Stimulated activated effector memory CD8-positive, alpha-beta T cell treated with anti-CD3 and anti-CD28 coated beads, Interleukin-12 subunit alpha, Interleukin-12 subunit beta, amount 100 ng/mL, for 72 hours (primary cell): ENCODE measurements at regions not wholly inside any gene's neighbourhood (a gene's known extent, or its start where the extent isn't known, plus 50 kb on each side); places are given as distances from the start of the nearest gene placed in this dataset.

Experiments used
- ATAC-seq: fragments of 150-1000 bp; cut with Tn5 transposase; 2 replicates; pipeline ENCODE4 v1.10.0; 2021
- DNase-seq, 2 donors: peaks; one replicate each; pipeline ENCODE4 v3.0.0; 2021 to 2022; ENCODE audit warnings: low spot score in 2 of 2
- H3K27ac Mint-ChIP-seq: one replicate; pipeline ENCODE4 v1.8.0; 2022; ENCODE audit warnings: mild to moderate bottlenecking, mixed read lengths
- H3K36me3 Mint-ChIP-seq: one replicate; pipeline ENCODE4 v1.8.0; 2022; ENCODE audit warnings: mild to moderate bottlenecking, mixed read lengths
- H3K4me1 Mint-ChIP-seq: one replicate; pipeline ENCODE4 v1.8.0; 2022; ENCODE audit warnings: mixed read lengths
- H3K4me3 Mint-ChIP-seq: one replicate; pipeline ENCODE4 v1.8.0; 2022; ENCODE audit warnings: mild to moderate bottlenecking, mixed read lengths
- H3K9me3 Mint-ChIP-seq: one replicate; pipeline ENCODE4 v1.8.0; 2022; ENCODE audit warnings: mixed read lengths

DNA sequence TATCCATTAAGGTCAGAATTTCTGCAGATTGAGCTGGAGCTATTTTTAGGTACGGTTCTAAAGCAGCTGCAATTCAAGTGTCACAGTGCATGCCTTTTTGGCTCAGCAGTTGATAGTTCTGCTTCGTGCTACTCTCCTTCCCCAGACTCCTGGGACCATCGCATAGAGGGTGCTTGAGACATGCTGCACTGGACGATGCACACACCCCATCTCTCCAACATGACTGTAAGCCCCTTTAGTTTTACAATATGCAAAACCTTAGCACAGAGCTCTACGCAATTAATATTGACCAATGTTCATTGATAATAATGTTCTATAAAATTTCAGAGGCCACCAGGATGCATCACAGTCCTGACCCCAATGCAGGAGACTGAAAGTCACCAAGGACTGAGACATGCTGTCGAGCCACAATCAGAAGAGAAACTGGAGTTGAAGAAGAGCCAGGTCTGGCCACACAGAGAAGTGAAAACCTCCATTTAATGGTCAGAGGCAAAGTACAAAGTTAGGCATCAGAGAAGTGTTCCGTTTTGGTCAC is 120.9 kb upstream of the ZC3H12C start:
- ATAC-seq (no peak), DNase-seq (no peak)
- no peak overlapping the region for H3K4me3 Mint-ChIP-seq
- no peak overlapping the region for H3K27ac Mint-ChIP-seq
- H3K36me3 Mint-ChIP-seq: no peaks in the 10 kb centered on the region
- no peaks in the 10 kb centered on the region for H3K9me3 Mint-ChIP-seq
- no peaks in the 10 kb centered on the region for H3K4me1 Mint-ChIP-seq

DNA sequence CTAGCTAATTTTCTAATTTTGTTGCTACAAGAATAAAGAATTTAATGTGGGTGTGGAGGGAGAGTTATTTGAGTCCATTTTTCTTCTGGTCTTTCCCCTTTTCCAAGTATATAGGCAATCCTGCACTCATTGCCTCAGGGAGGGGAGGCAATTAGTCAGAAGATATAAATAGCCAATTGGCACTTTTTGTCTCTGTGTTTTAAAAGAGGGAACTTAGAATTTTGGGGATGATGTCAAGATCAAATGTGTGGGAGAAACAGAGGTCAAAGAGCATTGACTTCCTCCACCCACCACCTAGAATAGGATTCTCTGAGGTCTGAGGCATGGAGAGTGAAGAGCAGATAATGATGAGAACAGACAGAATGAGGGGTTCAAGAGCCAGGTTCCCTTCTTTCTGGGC is 120.3 kb upstream of the ZC3H12C start:
- no peaks in the 10 kb centered on the region for H3K9me3 Mint-ChIP-seq
- no peak for ATAC-seq

DNA sequence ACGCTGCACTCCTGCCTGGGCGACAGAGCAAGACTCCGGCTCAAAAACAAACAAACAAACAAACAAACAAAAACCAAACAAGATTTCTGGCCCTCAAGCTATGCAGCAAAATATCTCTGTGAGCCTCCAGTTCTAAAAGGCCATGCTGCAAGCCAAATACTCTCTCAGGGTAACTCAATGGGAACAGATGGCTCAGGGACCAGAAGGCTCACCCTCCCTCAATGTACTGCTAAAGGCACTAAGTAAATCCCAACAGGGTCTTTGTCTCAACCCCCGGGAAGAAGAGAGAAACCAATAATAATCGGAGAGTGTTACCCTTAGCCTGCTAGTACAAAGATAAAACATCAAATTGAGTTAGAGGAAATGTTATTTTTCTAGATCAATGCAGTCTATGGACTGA is 119.7 kb upstream of the ZC3H12C start:
- Mint-ChIP-seq H3K36me3 (no peaks in the 10 kb centered on the region), H3K27ac (no peak overlapping the region), H3K4me3 (no peak overlapping the region), H3K9me3 (no peaks in the 10 kb centered on the region), H3K4me1 (no peaks in the 10 kb centered on the region)
- no peak for ATAC-seq
- DNase-seq: no peak

More for the DNA sequence above, 120.3 kb upstream of the ZC3H12C start:
- Mint-ChIP-seq H3K4me1 (no peaks in the 10 kb centered on the region), H3K36me3 (no peaks in the 10 kb centered on the region), H3K4me3 (no peak overlapping the region), H3K27ac (no peak overlapping the region)
- no peak for DNase-seq

DNA sequence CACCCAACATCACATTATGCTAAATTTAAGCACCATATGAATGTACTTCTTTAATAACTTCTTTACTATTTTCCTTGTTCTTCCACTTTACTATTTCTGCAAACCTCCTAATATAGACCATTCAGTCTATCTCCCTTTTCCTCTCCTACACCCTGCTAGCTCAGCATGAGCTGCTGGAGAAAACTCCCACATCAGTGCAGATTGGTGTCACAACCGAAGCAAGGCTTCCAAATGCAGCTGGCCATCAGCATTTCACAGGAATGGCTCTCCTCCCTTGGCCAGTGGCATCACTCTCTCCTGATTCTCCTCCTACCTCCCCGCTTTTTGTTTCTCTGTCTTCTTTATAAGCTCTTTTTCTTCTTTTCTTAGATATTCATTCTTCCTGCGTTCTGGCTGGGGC is 118.7 kb upstream of the ZC3H12C start:
- Mint-ChIP-seq H3K9me3 (no peaks in the 10 kb centered on the region), H3K4me1 (no peaks in the 10 kb centered on the region), H3K4me3 (no peak overlapping the region), H3K27ac (no peak overlapping the region), H3K36me3 (no peaks in the 10 kb centered on the region)
- DNase-seq (no peak), ATAC-seq (no peak)

DNA sequence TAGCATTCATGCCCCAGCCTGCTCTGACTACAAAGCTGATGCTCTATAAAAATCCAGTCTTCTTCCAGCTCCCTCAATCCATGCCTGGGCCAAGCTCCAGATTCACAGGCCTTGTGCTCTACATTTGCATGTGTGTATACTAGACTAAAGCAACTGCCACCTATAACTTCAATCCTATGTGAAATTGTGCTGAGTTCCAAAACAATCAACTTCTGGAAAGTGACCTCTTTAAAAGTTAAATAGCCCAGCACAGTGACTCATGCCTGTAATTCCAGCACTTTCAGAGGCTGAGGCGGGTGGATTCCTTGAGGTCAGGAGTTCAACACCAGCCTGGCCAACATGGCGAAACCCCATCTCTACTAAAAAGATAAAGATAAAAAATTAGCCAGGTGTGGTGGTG is 114.3 kb upstream of the ZC3H12C start:
- DNase-seq (no peak), ATAC-seq (no peak)
- H3K36me3 Mint-ChIP-seq: no peaks in the 10 kb centered on the region

DNA sequence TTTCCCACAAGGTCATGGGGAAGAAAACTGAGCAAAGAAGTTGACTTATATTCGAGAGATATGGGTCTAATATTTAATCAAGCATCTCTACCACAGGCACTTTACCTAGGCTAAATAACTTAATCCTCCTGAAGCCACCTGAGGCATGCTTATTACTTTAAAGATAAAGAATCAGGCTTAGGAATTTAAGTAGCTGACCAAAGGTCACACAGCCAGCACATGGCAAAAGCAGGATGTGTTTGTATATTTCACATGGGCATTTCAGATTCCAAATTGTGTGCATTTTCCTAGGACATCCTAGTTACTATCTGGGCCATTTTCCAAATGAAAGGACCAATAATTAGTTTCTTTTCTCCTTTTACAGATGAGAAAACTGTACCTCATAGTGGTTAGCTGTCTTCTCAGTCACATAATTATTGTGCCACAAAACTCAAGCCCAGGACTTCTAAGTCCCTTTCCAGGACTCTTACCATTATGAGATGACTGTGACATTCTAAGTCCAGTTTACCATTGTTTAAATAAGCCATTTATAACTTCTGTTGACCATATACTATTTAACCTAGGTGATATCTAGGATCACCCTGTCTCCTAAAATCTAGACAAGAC is 112.1 kb upstream of the ZC3H12C start:
- H3K4me1 Mint-ChIP-seq: no peaks in the 10 kb centered on the region
- H3K9me3 Mint-ChIP-seq: no peaks in the 10 kb centered on the region
- no peaks in the 10 kb centered on the region for H3K36me3 Mint-ChIP-seq
- ATAC-seq: no peak
- H3K27ac Mint-ChIP-seq: no peak overlapping the region
- no peak overlapping the region for H3K4me3 Mint-ChIP-seq
- DNase-seq: no peak

More for the DNA sequence above, 114.3 kb upstream of the ZC3H12C start:
- no peaks in the 10 kb centered on the region for H3K4me1 Mint-ChIP-seq
- H3K4me3 Mint-ChIP-seq: no peak overlapping the region
- no peaks in the 10 kb centered on the region for H3K9me3 Mint-ChIP-seq
- no peak overlapping the region for H3K27ac Mint-ChIP-seq

DNA sequence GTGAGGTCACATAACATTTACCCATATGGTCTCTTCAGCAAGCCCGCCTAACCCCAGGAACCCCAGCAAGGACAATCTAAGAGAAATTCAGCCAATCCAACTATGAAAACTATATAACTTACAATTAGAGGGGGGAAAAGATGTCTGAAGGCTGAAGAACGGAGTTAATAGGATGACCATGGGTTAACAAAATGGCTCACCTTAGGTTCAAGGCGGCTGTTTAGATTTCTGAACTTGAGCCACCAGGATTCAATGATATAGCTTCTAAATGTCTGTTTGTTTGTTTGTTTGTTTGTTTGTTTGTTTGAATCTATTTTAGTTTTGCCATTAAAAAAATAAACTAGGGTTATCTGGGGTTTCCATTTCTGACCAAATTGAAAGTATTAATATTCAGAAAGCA is 109.8 kb upstream of the ZC3H12C start:
- H3K4me1 Mint-ChIP-seq: no peaks in the 10 kb centered on the region
- H3K27ac Mint-ChIP-seq: no peak overlapping the region
- no peaks in the 10 kb centered on the region for H3K36me3 Mint-ChIP-seq
- DNase-seq: no peak
- H3K4me3 Mint-ChIP-seq: no peak overlapping the region
- no peak for ATAC-seq
- no peaks in the 10 kb centered on the region for H3K9me3 Mint-ChIP-seq

DNA sequence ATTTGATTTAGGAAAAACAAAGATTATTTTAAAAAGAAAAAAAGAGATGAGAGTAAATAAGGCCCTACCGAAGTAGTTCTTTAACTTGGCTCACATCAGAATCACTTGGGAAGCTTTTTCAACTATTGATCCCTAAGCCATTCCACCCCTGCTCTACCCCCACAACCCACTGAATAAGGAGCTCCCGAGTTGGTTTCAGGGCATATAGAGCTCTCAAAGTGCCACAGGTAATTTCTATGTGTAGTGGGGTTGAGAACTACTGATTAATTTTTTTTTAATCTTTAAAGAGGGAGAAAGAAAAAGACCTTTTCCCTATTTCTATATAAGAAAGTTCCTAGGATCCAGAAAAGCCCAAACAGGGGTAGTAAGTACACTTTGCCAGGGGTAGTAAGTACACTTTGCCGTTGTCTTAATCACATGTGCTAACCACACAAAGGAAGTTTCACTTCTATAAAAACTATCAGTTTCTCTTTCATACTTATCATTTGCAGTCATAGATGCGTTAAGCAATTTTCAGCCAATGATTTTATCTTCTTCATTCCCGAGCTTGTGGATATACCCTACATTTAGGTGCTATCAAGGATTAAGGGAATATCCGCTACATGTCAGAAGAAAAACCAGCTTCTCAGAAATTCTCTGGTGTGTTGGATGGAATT is 108.4 kb upstream of the ZC3H12C start:
- peak; percentile 71 for ATAC-seq
- Mint-ChIP-seq H3K4me3 (no peak overlapping the region), H3K9me3 (no peaks in the 10 kb centered on the region), H3K36me3 (no peaks in the 10 kb centered on the region), H3K4me1 (no peaks in the 10 kb centered on the region), H3K27ac (no peak overlapping the region)
- DNase-seq: no peak

DNA sequence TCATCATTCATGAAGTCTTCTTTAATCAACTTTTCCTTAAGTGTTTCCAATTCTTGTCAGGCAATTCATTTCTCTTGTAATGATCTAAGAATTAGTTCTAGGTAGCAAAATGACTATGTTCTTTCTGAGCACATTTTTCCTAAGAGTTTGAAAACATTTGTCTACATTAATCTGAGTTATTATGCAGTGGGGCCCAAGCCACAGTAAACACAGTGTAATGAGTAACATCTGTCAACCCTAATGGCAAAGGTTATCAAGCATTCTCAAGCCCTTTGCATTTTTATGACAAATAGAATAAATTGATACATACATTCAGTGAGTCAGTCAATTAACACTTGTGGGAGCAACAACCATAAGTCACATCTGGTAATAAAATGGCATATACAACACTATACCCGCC is 106.7 kb upstream of the ZC3H12C start:
- ATAC-seq (peak; percentile 68), DNase-seq (no peak)
- Mint-ChIP-seq H3K4me3 (no peak overlapping the region), H3K36me3 (no peaks in the 10 kb centered on the region), H3K9me3 (no peaks in the 10 kb centered on the region), H3K27ac (no peak overlapping the region), H3K4me1 (no peaks in the 10 kb centered on the region)

DNA sequence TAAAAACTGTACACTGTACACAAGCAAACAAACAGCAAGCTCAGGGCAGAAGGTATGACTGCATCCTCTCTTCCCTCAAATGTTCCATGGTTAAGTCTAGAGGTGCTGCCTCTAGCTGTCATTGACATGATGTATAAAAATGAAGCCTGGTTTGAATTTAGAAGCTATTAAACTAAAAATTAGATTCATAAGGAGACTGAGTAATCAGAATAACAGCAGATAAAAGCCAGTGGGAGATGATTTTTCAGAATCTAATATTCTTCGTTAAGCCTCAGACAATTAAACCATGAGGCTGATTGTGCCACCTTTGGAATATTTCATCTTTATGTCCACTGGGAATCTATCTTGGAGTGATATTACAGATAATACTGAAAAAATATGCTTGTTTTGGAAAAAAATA is 101.4 kb upstream of the ZC3H12C start:
- ATAC-seq: no peak
- H3K27ac Mint-ChIP-seq: no peak overlapping the region

DNA sequence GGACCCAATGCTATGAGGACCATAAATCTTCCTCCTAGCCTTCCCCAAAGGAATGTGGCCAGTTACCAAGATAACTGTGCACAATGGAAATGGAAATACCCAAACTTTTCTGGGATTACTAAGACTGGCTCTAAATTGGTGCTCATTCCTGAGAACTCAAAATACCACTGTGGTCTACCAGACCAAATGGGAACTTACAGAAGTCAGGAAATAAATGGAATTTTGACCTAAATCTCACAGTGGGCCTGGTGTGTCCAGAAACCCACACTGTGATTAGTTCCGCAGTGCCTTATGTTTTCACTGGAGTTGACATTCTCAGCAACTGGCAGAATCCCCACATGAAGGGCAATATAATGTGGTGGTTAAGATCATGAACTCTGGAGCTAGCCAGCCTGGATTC is 99.4 kb upstream of the ZC3H12C start:
- H3K36me3 Mint-ChIP-seq: no peaks in the 10 kb centered on the region
- ATAC-seq (no peak), DNase-seq (no peak)
- no peaks in the 10 kb centered on the region for H3K9me3 Mint-ChIP-seq
- H3K27ac Mint-ChIP-seq: no peak overlapping the region
- no peaks in the 10 kb centered on the region for H3K4me1 Mint-ChIP-seq
- no peak overlapping the region for H3K4me3 Mint-ChIP-seq

More for the DNA sequence above, 101.4 kb upstream of the ZC3H12C start:
- Mint-ChIP-seq H3K9me3 (no peaks in the 10 kb centered on the region), H3K4me3 (no peak overlapping the region), H3K4me1 (no peaks in the 10 kb centered on the region), H3K36me3 (no peaks in the 10 kb centered on the region)
- DNase-seq: no peak

DNA sequence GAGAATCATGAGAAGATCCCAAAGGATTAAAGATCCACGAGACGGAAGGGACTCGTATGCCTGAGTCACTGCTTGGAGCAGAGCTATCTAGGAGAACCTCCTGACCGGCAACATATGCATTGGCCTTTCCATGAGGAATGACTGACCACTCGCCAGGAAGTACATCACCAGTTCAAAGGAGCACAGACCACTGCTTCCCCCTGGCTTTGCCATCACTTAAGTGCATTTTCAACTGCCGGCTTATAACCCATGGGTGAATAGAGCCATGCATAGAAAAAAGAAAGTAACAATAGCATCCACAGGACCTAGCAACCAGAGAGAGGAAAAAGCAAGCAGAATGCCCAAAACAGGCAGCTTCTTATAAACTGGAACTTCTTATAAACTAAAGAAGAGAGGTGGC is 98.3 kb upstream of the ZC3H12C start:
- no peak for DNase-seq
- H3K4me1 Mint-ChIP-seq: no peaks in the 10 kb centered on the region
- H3K9me3 Mint-ChIP-seq: no peaks in the 10 kb centered on the region
- H3K4me3 Mint-ChIP-seq: no peak overlapping the region
- no peak for ATAC-seq
- no peaks in the 10 kb centered on the region for H3K36me3 Mint-ChIP-seq
- H3K27ac Mint-ChIP-seq: no peak overlapping the region

DNA sequence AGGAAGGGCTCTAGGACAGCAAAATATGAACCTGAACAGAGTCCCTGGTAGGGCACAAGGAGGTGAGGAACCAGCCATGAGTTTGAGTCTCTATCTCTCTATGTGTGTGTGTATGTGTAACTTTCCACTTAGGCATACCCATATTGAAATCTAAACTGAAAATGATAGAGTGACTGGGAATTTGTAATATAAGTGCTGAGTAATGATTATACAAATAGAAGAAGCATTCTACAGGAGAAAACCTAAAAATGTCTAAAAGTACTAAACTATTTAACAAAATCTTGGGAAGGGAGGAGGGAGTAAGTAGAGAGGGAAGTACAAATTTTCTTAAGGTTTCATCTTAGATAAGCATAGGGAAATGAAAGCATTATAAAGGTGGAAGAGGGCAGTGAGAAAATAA is 97.1 kb upstream of the ZC3H12C start:
- no peaks in the 10 kb centered on the region for H3K36me3 Mint-ChIP-seq
- DNase-seq (no peak), ATAC-seq (no peak)
- no peak overlapping the region for H3K4me3 Mint-ChIP-seq
- H3K27ac Mint-ChIP-seq: no peak overlapping the region
- H3K4me1 Mint-ChIP-seq: no peaks in the 10 kb centered on the region
- no peaks in the 10 kb centered on the region for H3K9me3 Mint-ChIP-seq

DNA sequence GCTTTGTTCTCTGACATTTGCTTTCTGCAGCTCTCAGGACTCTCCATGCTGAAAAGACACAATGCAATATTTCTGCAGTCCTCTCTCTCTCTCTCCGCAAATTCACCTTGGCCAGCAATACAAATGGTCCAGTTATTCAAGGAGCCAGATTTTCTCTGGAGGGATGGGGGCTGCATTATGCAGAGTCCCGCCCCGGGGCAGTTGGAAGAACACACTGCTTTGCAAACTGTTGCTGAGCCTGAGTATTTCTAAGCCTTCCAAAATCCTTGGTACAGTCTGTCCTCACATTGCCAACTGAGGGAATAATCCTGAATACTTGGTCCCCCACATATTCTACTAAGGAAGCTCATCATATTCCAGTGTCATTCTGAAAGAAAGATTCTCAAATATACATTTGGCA is 94.3 kb upstream of the ZC3H12C start:
- no peak for ATAC-seq
- Mint-ChIP-seq H3K4me1 (no peaks in the 10 kb centered on the region), H3K27ac (no peak overlapping the region), H3K4me3 (no peak overlapping the region), H3K36me3 (no peaks in the 10 kb centered on the region), H3K9me3 (no peaks in the 10 kb centered on the region)
- no peak for DNase-seq

DNA sequence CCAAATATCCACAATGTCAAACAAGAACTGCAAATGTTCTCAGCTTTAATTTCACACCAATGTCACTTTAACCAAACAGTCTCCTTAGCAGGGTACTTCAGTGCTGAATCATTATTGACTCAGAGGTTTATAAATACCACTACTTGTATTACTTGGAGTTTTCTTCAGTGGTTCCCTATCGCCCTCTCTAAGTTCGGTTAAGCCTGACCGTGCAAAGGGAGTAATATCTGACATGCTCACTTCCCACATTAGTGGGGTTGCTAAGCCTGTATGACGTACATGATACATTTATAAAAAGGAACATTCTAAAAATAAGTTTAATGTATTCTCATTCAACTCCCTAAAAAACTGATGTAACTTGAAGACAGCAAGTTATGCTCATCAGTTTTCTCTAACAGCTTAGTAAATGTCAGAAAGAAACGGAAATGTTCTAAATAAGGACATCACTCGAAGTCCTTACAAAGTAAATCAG is 93.1 kb upstream of the ZC3H12C start:
- no peak overlapping the region for H3K27ac Mint-ChIP-seq
- ATAC-seq (peak; percentile 96), DNase-seq (no peak)
- no peaks in the 10 kb centered on the region for H3K36me3 Mint-ChIP-seq
- no peaks in the 10 kb centered on the region for H3K9me3 Mint-ChIP-seq
- no peak overlapping the region for H3K4me3 Mint-ChIP-seq
- no peaks in the 10 kb centered on the region for H3K4me1 Mint-ChIP-seq

DNA sequence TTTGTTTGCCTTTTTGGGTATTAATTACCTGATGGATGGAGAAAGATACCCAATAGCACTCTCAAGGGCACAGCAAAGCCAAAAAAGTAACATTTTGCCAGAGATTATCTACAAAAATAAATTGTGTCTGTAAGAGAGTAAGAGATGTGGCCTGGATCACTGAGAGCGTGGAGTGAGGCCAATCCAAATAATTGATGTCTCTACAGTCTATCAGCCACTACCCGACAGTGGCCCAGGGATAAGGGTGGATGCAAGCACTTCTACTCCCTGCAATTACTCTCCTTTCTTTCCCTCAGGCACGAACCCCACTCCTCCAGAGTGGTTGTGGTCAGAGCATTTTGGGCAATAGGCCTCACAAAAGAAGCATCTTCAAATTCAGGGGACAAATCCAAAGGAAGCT is 92.3 kb upstream of the ZC3H12C start:
- Mint-ChIP-seq H3K4me3 (no peak overlapping the region), H3K9me3 (no peaks in the 10 kb centered on the region), H3K27ac (no peak overlapping the region), H3K4me1 (no peaks in the 10 kb centered on the region), H3K36me3 (no peaks in the 10 kb centered on the region)
- DNase-seq (no peak), ATAC-seq (no peak)
